CD4-positive, alpha-beta T cell treated with Interleukin-21 for 1 hour (primary cell): ENCODE measurements at regions not wholly inside any gene's neighbourhood (a gene's known extent, or its start where the extent isn't known, plus 50 kb on each side); places are given as distances from the start of the nearest gene placed in this dataset.
"Not testable (repeated sequence)": the region's sequence is repeated elsewhere in the genome, so short reads cannot be mapped to it uniquely, and the experiment has no call there.

Experiments
- DNase-seq: peaks from one replicate; pipeline ENCODE4 v3.0.0-alpha.2; 2020

GRCh38 chr17:70525961-70526360 lies 356.6 kb downstream of the KCNJ2 start:
- DNase-seq = no peak

DNA sequence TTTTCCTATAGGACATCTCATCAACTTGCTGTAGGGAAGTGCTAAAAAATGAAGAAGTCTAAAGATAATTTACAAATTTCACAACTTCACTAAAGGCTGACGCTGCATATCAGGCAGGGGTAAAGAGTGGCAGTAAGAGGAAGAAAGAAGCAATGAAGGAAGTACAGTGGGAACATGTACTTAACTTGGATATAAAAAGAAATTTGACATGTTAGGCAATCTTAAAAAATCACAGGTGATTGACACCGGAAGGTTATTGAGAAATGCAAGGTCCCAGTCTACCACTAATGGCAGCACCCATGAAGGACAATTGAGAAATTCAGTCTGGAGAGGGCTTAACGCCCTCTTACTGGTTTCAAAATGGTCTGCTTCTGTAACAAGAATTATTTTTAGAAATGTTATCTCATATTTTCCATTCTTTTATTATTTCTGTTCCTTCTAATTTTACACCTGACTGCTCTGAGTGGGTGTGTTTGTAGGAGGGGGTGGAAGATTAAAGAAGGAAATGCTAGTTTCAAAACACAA lies 358.1 kb downstream of the KCNJ2 start:
- peak; percentile 1 for DNase-seq

- DNase-seq = no peak
These were observed 364.1 kb downstream of the KCNJ2 start for GRCh38 chr17:70533427-70533826.

GRCh38 chr17:70535986-70536385 lies 366.7 kb downstream of the KCNJ2 start:
- DNase-seq = no peak

GRCh38 chr17:70539132-70539924 lies 370.0 kb downstream of the KCNJ2 start:
- no peak for DNase-seq

GRCh38 chr17:70542876-70543275 lies 373.5 kb downstream of the KCNJ2 start:
- DNase-seq = no peak

- DNase-seq = no peak
These were observed 375.0 kb downstream of the KCNJ2 start for GRCh38 chr17:70544317-70544716.

GRCh38 chr17:70552230-70552981 lies 383.1 kb downstream of the KCNJ2 start:
- DNase-seq = peak; percentile 1

DNA sequence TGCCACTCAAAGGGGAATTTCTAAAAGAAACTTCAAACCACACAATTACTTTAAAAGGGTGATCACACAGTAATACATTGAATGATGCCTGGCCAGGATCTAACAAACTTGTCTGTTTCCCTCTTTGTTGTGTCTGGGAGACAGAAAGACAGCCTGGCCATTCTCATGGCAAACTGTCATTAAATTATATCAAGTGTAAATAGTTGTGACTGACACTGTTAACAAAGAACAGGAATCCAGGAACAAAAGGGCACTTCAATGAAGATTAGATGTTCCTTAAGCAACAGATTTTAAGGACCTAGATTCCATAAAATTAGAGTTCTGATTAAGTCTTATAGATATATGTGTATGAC lies 383.6 kb downstream of the KCNJ2 start:
- DNase-seq = no peak

DNA sequence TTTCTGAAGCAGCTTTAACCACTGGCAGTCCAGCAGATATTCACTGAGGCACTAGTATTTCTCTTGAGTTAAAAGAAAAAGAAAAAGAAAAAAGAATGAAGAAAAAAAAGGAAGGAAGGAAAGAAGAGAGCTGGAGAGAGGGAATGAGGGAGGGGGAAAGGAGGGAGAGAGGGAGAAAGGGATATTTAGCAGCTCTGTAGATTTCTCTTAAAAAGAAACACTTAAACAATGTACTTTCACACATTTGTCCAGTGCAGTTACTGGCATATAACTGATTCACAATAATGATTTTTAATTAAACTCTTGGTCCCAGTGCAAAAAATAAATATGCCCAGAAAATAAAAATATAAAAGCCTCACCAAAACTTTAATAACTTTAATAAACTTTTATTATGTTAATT lies 386.4 kb downstream of the KCNJ2 start:
- no peak for DNase-seq

DNA sequence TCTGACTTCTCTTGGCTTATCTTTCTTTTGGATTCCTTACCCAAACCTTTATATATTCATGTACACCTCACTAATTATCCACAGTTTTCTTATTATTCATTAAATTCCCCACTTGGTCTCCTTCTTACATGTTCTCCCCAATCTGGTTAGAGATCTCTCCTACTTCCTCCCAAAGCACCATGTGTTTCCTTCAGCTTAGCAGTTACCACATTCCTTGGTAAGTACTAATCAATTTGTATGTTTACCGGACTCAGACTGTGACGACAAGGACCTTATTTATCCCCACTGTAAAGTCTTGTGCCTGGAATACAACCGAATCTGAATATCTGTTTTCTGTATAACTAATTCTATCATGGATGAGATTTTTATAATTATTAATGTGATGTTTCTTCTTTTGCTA lies 389.5 kb downstream of the KCNJ2 start:
- DNase-seq = no peak

DNA sequence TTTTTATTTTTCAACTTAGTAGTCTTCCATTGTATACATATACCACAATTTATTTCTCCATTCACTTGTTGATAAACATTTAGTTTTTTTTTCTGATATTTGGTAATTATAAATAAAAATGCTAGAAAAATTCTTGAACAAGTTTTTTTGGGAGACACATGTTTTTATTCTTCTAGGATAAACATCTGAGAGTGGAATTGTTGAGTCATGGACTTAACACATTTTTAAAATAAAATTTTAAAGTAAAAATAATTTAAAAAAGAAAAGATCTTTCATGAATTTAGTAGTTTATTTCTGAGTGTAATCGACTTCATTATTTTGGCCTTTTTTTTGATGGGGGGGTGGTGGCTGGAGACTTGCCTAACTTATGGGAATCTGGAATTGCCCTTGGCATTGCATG lies 391.1 kb downstream of the KCNJ2 start:
- DNase-seq = no peak

- no peak for DNase-seq
These were observed 392.8 kb downstream of the KCNJ2 start for GRCh38 chr17:70562137-70562536.

DNA sequence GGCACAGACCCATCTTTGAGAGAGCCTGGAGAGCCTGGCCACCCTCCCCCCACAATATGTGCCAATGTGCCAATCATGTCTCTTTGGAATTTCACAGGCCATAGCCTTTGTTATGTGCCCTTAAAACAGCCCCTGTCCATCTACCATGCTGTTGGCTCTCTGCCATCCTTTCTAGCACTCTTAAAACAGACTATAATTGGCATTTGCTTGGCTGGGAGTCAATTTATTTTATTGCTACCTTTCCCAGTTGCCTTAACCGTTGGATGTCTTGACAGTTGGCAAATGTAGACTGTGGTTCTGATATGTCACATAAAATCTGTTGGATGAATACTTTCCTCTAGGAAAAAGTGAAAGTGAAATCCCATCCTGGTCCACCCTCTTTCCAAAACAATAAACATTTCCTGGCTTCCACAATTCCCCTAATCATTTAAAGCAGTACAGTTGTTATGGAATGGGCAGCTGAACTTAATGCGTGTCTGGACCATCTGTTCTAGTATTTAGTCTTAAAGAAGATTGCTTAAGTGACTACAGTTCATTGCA lies 394.0 kb downstream of the KCNJ2 start:
- no peak for DNase-seq

GRCh38 chr17:70564006-70564620 lies 394.8 kb downstream of the KCNJ2 start:
- no peak for DNase-seq

DNA sequence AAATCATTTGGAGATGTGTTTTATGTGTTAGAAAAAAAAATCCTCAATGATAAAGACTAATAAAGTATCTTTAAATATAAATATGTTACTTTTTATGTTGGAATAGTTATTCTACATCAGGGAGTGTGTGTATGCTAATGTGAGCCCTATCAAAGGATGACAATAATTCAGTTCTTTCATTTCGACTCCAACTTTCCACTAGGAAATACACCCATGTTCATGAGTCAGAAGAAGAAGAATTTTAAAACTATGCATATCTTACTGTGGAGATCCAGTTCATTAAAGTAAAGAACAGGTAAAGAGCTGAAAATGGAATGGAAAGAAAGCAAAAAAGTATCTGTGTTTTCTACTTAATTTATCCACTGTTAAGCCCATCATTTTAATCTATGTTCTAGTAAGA lies 399.8 kb downstream of the KCNJ2 start:
- DNase-seq = no peak

DNA sequence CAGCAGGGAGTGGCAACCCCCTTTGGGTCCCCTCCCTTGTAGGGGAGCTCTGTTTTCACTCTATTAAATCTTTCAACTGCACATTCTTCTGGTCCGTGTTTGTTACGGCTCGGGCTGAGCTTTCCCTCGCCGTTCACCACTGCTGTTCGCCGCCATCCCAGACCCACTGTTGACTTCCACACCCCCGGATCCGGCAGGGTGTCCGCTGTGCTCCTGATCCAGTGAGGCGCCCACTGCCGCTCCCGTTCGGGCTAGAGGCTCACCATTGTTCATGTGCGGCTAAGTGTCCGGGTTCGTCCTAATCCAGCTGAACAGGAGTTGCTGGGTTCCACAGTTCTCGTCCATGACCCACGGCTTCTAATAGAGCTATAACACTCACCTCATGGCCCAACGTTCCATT lies 408.1 kb downstream of the KCNJ2 start:
- no peak for DNase-seq

DNA sequence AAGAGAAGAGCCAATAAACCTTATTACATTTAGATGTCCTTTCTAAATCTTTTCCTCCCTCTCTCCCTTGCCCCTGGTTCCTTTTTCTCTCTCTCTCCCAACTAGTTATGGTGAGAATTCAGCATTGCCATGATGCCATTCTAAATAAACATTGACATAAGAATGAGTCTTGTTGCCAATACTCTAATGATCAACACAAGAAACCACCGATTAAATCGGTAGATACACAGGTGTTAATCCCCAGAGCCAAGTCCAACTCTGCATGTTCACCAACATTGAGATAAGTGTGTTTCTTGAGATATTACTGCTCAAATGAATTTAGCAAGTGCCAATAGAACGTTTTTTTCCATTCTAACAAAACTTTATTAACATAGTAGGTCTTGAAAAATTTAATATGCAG lies 412.1 kb downstream of the KCNJ2 start:
- no peak for DNase-seq

DNA sequence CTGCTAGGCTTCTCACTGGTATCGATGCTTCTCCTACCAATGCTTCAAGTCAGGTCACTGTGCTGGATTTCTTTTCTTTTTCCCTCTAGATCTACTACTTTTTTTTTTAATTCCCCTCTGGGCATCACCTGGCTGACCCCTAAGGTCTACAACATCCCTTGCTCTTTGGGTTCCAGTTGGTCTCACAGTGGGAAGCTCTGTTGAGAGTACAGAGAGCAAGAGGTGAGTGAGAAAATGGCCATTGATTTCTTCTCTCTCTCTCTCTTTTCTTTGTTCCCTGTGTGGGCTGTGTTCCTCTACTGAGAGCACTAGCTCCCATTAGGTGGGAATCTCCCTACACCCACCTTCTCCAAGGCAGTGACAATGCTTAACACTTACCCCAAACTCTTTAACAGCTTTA lies 413.4 kb downstream of the KCNJ2 start:
- DNase-seq = no peak

GRCh38 chr17:70584255-70584654 lies 414.9 kb downstream of the KCNJ2 start:
- DNase-seq = no peak

- no peak for DNase-seq
These were observed 418.7 kb downstream of the KCNJ2 start for GRCh38 chr17:70588003-70588402.

GRCh38 chr17:70597774-70598173 lies 428.4 kb downstream of the KCNJ2 start:
- no peak for DNase-seq

- no peak for DNase-seq
These were observed 429.9 kb downstream of the KCNJ2 start for GRCh38 chr17:70599198-70599597.

DNA sequence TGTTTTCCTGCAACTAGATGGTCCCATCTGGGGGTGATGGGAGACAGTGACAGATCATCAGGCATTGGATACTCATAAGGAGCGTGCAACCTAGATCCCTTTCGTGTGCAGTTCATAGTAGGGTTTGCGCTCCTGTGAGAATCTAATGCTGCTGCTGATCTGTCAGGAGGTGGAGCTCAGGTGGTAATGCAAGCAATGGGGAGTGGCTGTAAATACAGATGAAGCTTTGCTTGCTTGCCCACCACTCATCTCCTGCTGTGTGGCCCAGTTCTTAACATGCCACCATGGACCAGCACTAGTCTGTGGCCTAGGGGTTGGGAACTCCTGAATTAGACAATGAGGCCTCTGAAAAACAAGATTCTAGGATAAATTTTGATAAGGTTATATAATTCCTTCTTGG lies 430.6 kb downstream of the KCNJ2 start:
- DNase-seq = not testable (repeated sequence)
